GM18511 (cell line): ENCODE measurements at regions not wholly inside any gene's neighbourhood (a gene's known extent, or its start where the extent isn't known, plus 50 kb on each side); places are given as distances from the start of the nearest gene placed in this dataset.
"Not testable (repeated sequence)": the region's sequence is repeated elsewhere in the genome, so short reads cannot be mapped to it uniquely, and the experiment has no call there.

Experiments
- ATAC-seq: cut with Tn5 transposase; IDR thresholded peaks from one replicate; pipeline ENCODE4 v1.9.1; 2021; ENCODE audit warnings: mild to moderate bottlenecking, moderate library complexity; ENCODE audit not compliant: unreplicated experiment

DNA sequence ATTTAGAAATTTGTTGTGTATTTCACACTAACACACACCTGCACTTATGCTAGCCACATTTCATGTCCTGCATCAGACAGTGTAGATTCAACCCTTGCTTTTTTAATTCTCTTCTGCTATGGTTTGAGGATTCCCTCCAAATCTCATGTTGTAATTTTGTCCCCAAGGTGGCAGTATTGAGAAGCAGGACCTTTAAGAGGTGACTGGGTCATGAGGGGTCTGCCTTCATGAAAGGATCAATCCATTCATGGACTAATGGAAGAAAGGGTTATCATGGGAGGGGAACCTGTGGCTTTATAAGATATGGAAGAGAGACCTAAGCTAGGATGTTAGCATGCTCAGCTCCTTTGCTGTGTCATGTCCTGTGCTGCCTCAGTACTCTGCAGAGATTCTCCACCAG, 1032.2 kb downstream of the CDH11 start:
- no peak for ATAC-seq

- ATAC-seq: no peak
Measured at GRCh38 chr16:64088838-64089237, 1033.0 kb downstream of the CDH11 start.

DNA sequence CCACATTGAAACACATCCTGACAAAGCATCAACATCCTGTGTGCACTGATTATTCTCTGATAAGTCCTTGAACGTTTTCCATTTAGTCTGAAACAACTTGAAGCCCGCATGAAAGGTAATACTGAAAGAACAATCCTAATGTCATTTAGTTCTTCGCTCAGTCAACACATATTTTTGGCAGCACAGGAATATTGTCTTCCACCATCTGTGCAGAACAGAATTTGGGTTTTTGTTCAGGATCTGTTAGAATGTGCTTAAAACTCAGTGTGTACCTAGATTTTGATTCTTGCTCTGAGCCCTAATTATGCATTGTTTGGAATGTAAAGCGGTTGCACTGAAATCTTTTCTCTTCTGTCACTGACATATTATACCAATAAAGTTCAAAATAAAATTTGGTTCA, 1036.6 kb downstream of the CDH11 start:
- ATAC-seq: no peak

DNA sequence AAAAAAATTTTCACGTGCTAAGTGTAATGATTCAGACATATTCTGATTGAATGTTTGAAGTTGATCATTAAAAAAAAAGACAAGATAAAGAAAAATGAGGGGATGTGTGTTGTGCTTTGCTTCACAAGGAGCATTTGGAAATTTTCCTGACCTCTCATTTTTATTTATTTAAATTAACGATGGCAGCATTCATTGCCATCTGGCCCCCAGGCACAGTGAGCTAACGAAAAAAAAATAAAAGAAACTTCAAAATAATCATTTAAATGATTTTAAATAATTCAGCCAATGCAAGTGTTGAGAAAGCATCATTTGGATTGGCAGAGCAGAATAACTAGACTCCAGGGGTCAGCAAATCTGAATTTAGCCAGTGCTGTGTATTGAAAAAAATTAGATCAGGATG, 1037.2 kb downstream of the CDH11 start:
- ATAC-seq: no peak

DNA sequence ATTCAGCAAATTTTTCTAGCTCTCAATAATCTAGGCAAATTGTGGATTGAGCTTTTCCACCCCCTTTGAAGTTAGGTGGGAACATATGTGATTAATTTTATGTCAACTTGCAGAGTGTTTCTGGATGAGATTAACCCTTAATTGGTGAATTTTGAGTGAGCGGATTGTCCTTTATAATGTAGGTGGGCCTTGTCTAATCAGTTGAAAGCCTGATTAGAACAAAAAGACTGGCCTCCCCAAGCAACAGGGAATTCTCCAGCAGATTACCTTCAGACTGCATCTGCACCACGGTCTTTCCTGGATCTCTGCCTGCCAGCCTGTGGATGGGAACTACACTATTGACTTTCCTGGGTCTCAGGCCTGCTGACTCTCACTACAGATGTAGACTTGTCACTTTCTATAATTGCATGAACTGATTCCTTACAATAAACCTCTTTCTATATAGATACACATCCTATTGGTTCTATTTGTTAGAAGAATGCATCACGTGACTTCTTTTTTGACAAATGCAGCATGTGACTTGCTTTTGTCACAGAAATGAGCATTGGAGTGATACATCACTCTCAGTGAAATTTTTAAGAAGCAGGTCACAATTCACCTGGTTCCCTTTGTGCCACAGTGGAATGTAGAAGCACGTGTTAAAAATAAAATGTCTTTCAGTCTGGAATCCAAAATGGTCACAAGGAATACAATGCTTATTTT, 1038.3 kb downstream of the CDH11 start:
- no peak for ATAC-seq

GRCh38 chr16:64077242-64077641, 1044.6 kb downstream of the CDH11 start:
- no peak for ATAC-seq

GRCh38 chr16:64074706-64075105, 1047.2 kb downstream of the CDH11 start:
- no peak for ATAC-seq

- not testable (repeated sequence) for ATAC-seq
Measured at GRCh38 chr16:64072131-64072730, 1049.6 kb downstream of the CDH11 start.

DNA sequence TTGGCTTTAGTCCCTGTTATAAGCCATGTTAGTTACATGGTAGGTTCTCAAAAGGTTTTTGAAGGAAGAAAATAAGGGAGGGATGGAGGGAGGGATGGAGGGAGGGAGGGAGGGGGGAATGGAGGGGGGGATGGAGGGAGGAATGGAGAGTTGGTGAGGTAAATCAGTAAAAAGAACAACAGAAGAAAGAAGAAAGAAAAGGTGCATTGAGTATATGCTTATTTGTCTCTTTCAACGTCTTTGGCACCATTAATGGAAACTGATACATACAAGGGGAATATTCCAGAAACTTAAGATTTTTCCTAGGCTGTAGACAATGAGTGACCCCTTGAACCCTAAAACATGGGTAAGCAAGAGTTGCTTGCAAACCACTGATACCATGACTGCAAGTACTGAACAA, 1056.3 kb downstream of the CDH11 start:
- ATAC-seq: no peak

- no peak for ATAC-seq
Measured at GRCh38 chr16:64061621-64062020, 1060.2 kb downstream of the CDH11 start.

GRCh38 chr16:64060631-64061030, 1061.2 kb downstream of the CDH11 start:
- ATAC-seq: no peak

GRCh38 chr16:64058685-64059084, 1063.2 kb downstream of the CDH11 start:
- no peak for ATAC-seq

DNA sequence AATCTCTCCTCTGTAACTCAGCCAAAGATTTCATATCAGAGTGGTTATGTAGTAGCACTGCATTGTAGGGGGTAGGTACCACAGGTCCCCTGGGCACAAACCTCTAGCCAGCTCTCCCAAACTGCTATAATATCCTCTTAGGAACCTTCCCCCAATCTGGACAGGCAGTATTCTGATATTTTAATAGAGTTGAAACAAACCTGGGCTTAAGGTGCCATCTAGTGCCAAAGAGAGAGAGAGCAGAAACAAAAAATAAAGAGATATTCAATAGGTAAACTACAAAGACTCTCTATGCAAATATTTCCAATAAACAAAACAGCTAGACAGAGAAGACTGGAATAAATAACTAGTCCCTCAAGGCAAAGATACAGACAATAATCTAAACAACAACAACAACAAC, 1070.0 kb downstream of the CDH11 start:
- no peak for ATAC-seq

DNA sequence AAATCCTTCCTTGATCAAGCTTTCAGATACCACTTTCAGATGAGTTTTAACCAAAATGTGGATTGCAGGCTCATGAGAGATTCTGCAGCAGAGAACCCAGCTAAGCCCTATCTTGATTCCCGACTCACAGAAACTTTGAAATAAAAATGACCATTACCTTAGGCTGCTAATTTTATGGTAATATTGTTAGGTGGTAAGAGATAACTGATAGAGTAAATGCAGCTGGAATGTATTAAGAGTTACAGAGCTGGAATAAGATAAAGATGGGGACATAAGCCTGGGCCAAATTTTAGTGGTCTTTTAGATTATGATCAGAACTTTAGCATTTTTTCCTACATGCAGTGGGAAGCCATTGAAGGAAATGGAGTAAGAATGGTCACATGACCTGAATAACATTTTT, 1074.0 kb downstream of the CDH11 start:
- ATAC-seq: no peak

- no peak for ATAC-seq
Measured at GRCh38 chr16:64047207-64047606, 1074.7 kb downstream of the CDH11 start.

GRCh38 chr16:64035337-64035736, 1086.5 kb downstream of the CDH11 start:
- no peak for ATAC-seq

GRCh38 chr16:64019339-64019738, 1102.5 kb downstream of the CDH11 start:
- ATAC-seq: no peak

DNA sequence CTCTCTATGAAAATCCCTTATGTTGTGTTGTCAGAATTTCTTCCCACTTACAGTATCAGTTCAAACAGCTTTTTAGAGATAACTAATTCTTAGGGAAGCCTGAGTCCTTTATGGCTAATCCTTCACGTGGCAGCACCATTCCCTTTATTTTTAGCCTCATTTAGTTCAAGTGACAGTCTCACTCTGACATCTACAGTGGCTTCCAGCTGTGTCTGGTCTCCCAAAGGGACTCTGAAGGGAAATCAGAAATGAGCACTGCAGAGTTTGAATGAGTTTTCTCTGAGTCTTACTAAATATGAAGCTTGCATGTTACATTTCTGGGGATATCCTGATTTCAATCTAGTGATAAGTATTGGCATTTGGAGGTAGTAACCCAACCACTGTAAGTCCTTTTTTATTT, 1104.1 kb downstream of the CDH11 start:
- ATAC-seq: no peak

- no peak for ATAC-seq
Measured at GRCh38 chr16:64013856-64014255, 1108.0 kb downstream of the CDH11 start.

- ATAC-seq: no peak
Measured at GRCh38 chr16:64012166-64012565, 1109.7 kb downstream of the CDH11 start.

GRCh38 chr16:64011650-64012049, 1110.2 kb downstream of the CDH11 start:
- ATAC-seq: no peak

DNA sequence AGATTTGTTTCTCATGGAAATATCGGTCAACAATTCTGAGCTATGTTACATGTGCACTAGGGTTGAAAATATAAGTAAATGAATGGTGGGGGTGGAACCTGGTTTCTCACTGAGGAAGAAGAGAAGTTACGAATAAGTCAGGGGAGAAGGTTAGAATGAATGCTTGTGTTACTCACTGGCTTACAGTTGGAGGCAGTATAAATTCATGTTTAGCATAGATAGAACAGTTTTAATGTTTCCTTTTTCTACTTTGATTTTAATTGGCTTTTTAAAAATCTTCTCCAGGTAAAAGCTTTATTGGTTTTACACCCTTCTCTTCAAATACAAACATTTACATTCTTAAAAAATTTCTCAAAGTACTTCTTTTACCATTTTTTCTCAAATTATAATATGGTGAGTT, 1113.7 kb downstream of the CDH11 start:
- no peak for ATAC-seq

DNA sequence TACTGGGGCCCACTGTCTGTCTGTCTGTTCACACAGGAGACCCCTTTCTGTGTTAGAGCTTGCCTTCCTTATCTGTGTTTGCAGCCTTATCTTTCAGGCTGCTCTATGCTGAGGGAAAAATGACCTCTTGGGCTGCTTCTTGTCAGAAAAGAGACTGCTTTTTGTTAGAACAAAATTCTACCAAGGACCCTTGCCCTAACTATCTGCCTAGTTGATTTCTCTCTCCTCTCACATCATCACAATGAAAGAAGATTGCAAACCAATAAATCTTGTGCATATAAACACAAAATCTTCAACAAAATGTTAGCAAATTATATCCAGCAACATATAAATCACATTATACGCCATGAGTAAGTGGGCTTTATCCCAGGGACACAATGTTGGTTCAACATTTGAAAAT, 1117.7 kb downstream of the CDH11 start:
- ATAC-seq: no peak
